ENCODE measurements at regions not wholly inside any gene's neighbourhood (a gene's known extent, or its start where the extent isn't known, plus 50 kb on each side); places are given as distances from the start of the nearest gene placed in this dataset.

DNA sequence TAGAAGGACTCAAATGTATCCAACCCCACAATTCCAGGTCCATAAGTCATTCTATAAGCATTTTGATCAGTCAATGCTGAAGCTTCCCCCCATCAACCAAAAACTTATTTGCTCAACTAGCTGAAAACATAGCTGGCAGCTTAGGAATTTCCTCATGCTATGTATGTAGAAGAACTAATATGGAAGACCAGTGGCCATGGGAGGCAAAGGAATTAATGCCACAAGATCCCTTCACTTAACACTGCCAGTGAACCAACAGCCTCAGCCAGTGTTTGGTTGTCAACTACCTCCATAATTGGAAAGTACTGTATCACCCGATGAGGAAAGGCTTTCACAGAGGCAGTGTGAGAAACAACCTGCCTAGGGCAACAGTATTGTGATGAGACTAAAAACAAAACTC lies 105.4 kb downstream of the ZNF429 start:
- TF ChIP-seq RFX5 (IDR thresholded peaks at IDR 0.05; ENCODE audit: low read depth, low read length), result no peak
- Histone ChIP-seq H3K27ac (ENCODE audit: insufficient read depth, low read length) (no peak overlapping the region), H3K9me1 (ENCODE audit: insufficient read depth, low read length) (no peaks in the 10 kb centered on the region), H4K20me1 (ENCODE audit: insufficient read depth, low read length) (no peaks in the 10 kb centered on the region), H2BK20ac (ENCODE audit: low read depth, low read length) (no peak overlapping the region), H4K8ac (ENCODE audit: low read depth in 2 of 2, low read length in 2 of 2) (no peak overlapping the region), H4K91ac (ENCODE audit: insufficient read depth, low read depth, low read length) (no peak overlapping the region), H2BK120ac (ENCODE audit: low read depth, low read length) (no peak overlapping the region), H3K79me1 (ENCODE audit: low read depth in 1 of 2, low read length in 2 of 2) (no peaks in the 10 kb centered on the region), H3K18ac (ENCODE audit: low read depth, low read length) (no peak overlapping the region), H3K14ac (replicated peaks; ENCODE audit: low read depth, low read length) (no peak overlapping the region), H3K4me1 (ENCODE audit: control insufficient read depth, insufficient read depth, low read length) (no peaks in the 10 kb centered on the region), H4K5ac (ENCODE audit: low read depth, low read length) (no peak overlapping the region), H3K9me3 (ENCODE audit: control insufficient read depth, insufficient read depth, low read length) (peaks cover 4% of the 10 kb centered on the region; the same call in 1 of the 2 replicates), H3K4me2 (ENCODE audit: low read depth, low read length) (no peak overlapping the region), H2AFZ (replicated peaks; ENCODE audit: low read length, poor library complexity) (no peak overlapping the region), H3K56ac (ENCODE audit: extremely low read depth, insufficient read depth, low read length) (no peak overlapping the region), H2BK15ac (ENCODE audit: low read depth, low read length) (no peak overlapping the region), H2AK9ac (replicated peaks; ENCODE audit: low read depth, low read length, poor library complexity) (no peak overlapping the region), H3K27me3 (ENCODE audit: control insufficient read depth, insufficient read depth, low read length) (no peaks in the 10 kb centered on the region), H3K4ac (ENCODE audit: low read depth, low read length) (no peak overlapping the region), H3K4me3 (ENCODE audit: insufficient read depth, low read depth, low read length) (no peak overlapping the region), H3K36me3 (ENCODE audit: control insufficient read depth, insufficient read depth, low read length) (no peaks in the 10 kb centered on the region), H3K23ac (ENCODE audit: low read depth, low read length) (no peak overlapping the region), H3K9ac (ENCODE audit: low read depth, low read length) (no peak overlapping the region), H2BK5ac (ENCODE audit: low read depth, low read length, poor library complexity, severe bottlenecking) (no peak overlapping the region), H2AK5ac (ENCODE audit: low read depth, low read length) (no peak overlapping the region)
- CTCF ChIA-PET, result no interaction called here
- ATAC-seq (ENCODE audit: low read depth), result no peak
- in situ Hi-C loops (cut with MboI; ENCODE audit: low sequenced_read_pairs) (no loop called here), intact Hi-C loops (cut with micrococcal nuclease) (no loop called here), dilution Hi-C loops (cut with HindIII; ENCODE audit: low sequenced_read_pairs, unreplicated experiment) (no loop called here)
- no peak for DNase-seq
- no CpG with 5 or more reads among the region's 1 CpG for WGBS, 2 experiments (ENCODE audit: extremely low coverage in 2 of 2, insufficient read length in 1 of 2)
- no TSS peak for BruUV-seq (replicated peaks)
- POLR2A ChIA-PET (ENCODE audit: unreplicated experiment), result no interaction called here

Data from IMR-90 (cell line).